GM19240 (cell line): ENCODE measurements at regions not wholly inside any gene's neighbourhood (a gene's known extent, or its start where the extent isn't known, plus 50 kb on each side); places are given as distances from the start of the nearest gene placed in this dataset.

Experiments
- DNase-seq: peaks from one replicate; pipeline ENCODE4 v3.0.0; 2011; ENCODE audit warnings: low spot score; ENCODE audit not compliant: insufficient read length

GRCh38 chr4:32206756-32207155 is 1486.6 kb downstream of the PCDH7 start:
- DNase-seq: no peak

DNA sequence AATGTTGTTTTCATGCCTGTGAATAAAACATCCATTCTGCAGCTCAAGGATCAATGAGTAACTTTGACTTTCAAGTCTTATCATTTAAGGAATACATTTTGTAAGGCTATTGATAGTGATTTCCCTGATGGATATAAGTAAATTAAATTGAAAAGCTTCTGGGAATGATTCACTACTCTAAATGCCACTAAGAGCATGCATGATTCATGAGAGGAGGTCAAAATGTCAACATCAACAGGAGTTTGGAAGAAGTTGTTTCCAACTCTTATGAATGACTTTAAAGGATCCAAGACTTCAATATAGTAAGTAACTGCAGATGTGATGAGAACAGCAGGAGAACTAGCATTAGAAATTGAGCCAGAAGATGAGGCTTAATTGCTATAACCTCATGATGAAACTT is 1487.3 kb downstream of the PCDH7 start:
- DNase-seq: no peak

GRCh38 chr4:32215277-32215676 is 1495.1 kb downstream of the PCDH7 start:
- DNase-seq: no peak

GRCh38 chr4:32216502-32216901 is 1496.3 kb downstream of the PCDH7 start:
- no peak for DNase-seq

- no peak for DNase-seq
Measured at GRCh38 chr4:32219306-32220075, 1499.3 kb downstream of the PCDH7 start.

GRCh38 chr4:32226204-32226603 is 1506.0 kb downstream of the PCDH7 start:
- no peak for DNase-seq

GRCh38 chr4:32226733-32227132 is 1506.6 kb downstream of the PCDH7 start:
- no peak for DNase-seq

GRCh38 chr4:32243926-32244325 is 1523.8 kb downstream of the PCDH7 start:
- DNase-seq: no peak

- DNase-seq: no peak
Measured at GRCh38 chr4:32249040-32249439, 1528.9 kb downstream of the PCDH7 start.

- no peak for DNase-seq
Measured at GRCh38 chr4:32251126-32251525, 1531.0 kb downstream of the PCDH7 start.

GRCh38 chr4:32251926-32252325 is 1531.8 kb downstream of the PCDH7 start:
- DNase-seq: no peak

GRCh38 chr4:32254216-32254615 is 1534.0 kb downstream of the PCDH7 start:
- DNase-seq: no peak

- no peak for DNase-seq
Measured at GRCh38 chr4:32258986-32259385, 1538.8 kb downstream of the PCDH7 start.

DNA sequence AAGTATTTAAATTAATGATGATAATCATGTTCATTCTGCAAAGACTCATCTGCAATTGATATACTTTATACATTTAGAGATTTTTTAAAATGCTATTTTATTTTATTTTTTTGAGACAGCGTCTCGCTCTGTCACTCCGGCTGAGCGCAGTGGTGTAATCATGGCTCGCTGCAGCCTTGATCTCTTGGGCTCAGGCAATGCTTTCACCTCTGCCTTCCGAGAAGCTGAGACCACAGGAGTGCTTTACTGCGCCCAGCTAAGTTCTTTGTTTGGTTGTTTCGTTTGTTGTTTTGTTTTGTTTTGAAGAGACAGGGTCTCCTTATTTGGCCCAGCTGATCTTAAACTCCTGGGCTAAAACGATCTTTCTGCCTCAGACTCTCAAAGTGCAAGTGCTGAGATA is 1541.0 kb downstream of the PCDH7 start:
- DNase-seq: no peak

DNA sequence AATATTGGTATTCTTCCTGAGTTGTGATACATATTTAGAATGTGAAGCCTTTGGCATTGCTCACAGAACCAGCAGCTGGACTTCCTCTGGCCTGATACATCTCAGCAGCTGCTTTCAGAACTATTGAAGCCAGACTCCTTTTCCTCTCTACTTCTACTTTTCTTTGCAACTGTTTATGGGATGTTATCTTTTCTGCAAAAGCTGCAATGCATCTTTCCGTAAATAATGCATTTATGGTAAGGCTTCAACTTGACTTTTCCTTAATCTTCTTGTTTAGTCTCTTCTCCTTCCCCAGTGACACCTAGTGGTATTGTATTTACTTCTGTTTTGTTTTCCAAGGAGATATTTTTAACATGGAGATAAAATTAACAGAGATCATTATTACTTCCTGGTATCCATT is 1548.7 kb downstream of the PCDH7 start:
- no peak for DNase-seq

DNA sequence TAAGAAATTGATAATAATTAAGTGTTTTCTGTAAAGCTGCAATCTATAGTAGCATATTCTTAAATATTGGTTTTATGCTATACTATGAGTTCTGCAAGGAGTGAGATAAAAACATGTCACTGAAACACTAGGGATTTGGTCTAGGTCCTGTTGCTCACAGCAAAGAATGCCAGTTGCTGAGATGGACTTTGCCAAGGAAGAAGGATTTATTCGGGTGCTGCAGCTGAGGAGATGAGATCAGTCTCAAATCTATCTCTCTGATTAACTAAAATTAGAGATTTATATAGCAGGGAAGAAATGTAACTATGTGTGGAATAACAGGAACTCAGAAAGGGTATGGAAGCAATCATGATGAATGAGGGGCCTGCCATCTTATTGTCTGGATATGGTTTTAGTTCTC is 1569.9 kb downstream of the PCDH7 start:
- DNase-seq: no peak

DNA sequence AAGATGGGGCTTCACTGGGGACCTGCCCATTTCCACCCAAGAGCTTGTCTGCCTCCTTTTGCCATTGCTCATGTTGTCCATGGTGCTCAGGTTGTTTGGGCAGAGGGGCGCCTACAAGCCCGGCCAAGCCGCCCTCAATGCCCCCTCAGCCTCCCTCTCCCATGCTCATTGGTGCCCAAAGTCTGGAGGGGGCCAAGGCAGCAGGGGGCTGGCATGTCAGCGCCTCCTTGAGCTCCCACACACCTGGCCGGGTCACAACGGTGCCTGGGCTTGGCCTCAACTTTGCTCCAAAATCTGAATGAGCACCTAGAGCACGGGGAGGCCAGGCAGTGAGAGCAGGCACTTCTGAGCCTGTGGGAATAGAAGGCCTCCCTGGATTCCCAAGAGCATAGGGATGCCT is 1598.8 kb downstream of the PCDH7 start:
- no peak for DNase-seq

DNA sequence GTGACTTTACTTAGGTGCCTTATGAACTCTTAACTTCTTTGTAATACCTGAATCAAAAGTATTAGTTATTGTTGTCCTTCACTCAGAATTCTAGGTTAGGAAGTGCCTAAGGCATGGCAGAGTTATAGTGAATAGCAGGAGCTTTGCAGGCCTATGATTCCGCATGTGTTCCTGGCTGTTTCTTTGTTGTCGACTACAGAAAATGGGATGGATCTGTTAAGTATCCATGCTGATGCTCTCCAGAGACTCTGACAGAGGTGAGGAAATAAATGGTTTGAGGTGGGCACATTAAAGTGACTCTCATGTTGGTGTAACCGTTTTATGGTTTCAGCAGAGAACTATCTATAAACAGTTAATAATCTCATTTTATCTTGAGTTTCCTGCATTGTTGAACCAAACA is 1601.3 kb downstream of the PCDH7 start:
- no peak for DNase-seq

DNA sequence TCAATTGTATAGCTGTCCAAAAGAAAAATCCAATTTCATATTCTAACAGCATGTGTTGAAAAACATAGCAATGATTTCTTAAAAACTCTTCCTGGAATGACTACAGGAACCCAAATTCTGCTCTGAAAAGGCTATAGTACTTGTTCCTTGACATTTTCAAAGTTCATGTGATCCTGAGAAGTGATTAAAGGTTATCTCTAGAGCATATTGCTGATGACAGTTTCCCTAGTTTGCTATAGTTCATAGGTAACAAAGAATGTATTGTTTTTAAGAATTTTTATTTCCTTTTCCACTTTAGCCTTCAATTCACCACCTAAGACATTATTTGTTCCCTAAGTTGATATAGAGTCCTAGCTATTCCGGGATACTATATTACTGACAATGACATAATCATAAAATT is 1614.6 kb downstream of the PCDH7 start:
- no peak for DNase-seq

- DNase-seq: no peak
Measured at GRCh38 chr4:32337403-32337802, 1617.2 kb downstream of the PCDH7 start.

GRCh38 chr4:32340591-32340990 is 1620.4 kb downstream of the PCDH7 start:
- no peak for DNase-seq

DNA sequence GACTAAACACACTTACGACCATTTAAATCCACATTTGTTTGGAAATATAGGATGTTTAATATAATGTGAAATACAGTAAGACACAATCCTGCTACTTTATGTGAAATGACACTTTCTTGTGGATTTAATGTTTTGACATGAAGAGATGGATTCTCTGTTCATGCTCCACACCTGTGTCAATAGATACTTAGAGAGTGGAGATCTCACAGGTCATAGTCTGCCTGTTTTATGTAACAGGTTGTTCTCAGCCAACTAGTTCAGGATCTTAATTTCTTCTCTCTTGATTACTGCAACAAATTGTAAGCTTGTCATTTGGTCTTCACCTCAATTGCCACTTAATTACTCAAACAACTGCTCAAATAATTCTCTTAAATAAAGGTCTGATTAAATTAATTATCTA is 1621.2 kb downstream of the PCDH7 start:
- no peak for DNase-seq

- no peak for DNase-seq
Measured at GRCh38 chr4:32342054-32342453, 1621.9 kb downstream of the PCDH7 start.

DNA sequence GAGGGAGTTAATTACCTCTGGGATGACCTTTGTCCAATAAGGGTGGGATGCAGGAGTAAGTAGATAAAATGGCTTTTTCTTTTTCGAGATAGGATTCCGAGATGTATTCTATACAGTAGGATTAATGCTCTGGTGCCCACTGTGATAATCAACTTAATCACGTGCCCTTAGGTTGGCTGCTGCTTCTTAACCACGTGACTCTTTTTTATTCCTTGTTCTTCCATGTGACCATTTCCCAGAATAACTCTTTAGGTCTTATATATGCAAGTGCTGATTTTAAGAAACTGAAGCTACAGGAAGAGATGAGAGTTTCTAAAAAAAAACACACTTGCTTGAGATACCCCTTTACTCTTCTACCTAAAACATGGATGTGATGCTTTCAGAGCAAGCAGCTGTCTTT is 1628.9 kb downstream of the PCDH7 start:
- no peak for DNase-seq
